ENCODE measurements at regions not wholly inside any gene's neighbourhood (a gene's known extent, or its start where the extent isn't known, plus 50 kb on each side); places are given as distances from the start of the nearest gene placed in this dataset.
A peak's percentile ranks its signal among the peaks of the same experiment; 100 is the strongest.

DNA sequence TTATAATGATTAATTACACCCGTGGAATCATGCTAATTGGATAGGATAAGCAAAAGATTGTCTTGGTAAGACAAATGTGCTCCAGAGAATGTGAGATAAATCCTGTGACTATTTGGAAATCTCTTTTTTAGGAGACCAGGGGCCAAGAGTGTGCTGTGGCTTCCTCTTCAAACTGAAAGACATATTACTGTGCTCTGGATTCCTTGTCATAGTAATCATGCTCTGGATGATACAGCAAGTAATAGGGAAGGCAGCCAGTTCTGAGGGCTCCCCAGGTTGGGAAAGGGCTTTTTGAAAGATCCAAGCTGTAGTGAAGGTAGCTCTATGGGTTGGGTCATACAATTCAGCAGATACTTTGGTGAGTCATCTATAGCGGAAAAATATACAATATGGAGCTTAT lies 600.5 kb downstream of the PCDH18 start:
- H3F3A ChIP-seq (ENCODE audit: insufficient read depth, low read depth): no peaks in the 10 kb centered on the region
- CTCF ChIA-PET: no interaction called here
- no peaks in the 10 kb centered on the region for H3K36me3 ChIP-seq (ENCODE audit: low read depth)
- intact Hi-C loops (cut with micrococcal nuclease; ENCODE audit: unreplicated experiment): no loop called here
- H3K9me2 ChIP-seq (ENCODE audit: insufficient read depth): no peaks in the 10 kb centered on the region
- H4K20me1 ChIP-seq (ENCODE audit: insufficient read depth): no peaks in the 10 kb centered on the region
- no peaks in the 10 kb centered on the region for H3K27me3 ChIP-seq (ENCODE audit: insufficient read depth, low read depth)
- no peak overlapping the region for H2AFZ ChIP-seq
- no TSS peak for BruUV-seq (replicated peaks)
- H3K27ac ChIP-seq: no peak overlapping the region
- H3K4me2 ChIP-seq: no peak overlapping the region
- H3K9me3 ChIP-seq (ENCODE audit: insufficient read depth, low read depth): no peaks in the 10 kb centered on the region
- no peak overlapping the region for H3K4me3 ChIP-seq
- POLR2A ChIA-PET (ENCODE audit: unreplicated experiment): no interaction called here
- H3K4me1 ChIP-seq (replicated peaks; ENCODE audit: insufficient read depth): no peaks in the 10 kb centered on the region
- TF ChIP-seq, protein P1, sequence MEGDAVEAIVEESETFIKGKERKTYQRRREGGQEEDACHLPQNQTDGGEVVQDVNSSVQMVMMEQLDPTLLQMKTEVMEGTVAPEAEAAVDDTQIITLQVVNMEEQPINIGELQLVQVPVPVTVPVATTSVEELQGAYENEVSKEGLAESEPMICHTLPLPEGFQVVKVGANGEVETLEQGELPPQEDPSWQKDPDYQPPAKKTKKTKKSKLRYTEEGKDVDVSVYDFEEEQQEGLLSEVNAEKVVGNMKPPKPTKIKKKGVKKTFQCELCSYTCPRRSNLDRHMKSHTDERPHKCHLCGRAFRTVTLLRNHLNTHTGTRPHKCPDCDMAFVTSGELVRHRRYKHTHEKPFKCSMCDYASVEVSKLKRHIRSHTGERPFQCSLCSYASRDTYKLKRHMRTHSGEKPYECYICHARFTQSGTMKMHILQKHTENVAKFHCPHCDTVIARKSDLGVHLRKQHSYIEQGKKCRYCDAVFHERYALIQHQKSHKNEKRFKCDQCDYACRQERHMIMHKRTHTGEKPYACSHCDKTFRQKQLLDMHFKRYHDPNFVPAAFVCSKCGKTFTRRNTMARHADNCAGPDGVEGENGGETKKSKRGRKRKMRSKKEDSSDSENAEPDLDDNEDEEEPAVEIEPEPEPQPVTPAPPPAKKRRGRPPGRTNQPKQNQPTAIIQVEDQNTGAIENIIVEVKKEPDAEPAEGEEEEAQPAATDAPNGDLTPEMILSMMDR (conservative IDR thresholded peaks at IDR 0.05): no peak
- no peak for TF ChIP-seq EZH2 (IDR thresholded peaks at IDR 0.05; ENCODE audit: low read depth)
- DNase-seq: no peak
- H3K79me2 ChIP-seq (ENCODE audit: low read depth): no peaks in the 10 kb centered on the region

DNA sequence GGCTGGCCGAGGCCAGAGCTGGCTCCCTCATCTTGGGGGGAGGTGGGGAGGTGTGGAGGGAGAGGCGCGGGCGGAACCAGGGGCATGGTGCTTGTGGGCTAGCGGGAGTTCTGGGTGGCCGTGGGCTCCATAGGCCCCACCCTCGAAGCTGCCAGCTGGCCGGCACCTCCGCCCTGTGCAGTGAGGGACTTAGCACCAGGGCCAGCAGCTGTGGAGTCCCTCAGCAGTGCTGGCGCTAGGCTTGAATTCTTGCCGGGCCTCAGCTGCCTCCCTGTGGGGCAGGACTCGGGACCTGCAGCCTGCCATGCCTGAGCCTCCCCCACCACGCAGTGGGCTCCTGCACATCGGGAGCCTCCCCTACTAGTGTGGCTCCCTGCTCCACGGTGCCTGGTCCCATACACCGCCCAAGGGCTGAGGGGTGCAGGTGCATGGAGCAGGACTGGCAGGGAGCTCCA lies 603.3 kb downstream of the PCDH18 start:
- TF ChIP-seq, protein P1 (conservative IDR thresholded peaks at IDR 0.05): no peak
- no peak for TF ChIP-seq EZH2 (IDR thresholded peaks at IDR 0.05; ENCODE audit: low read depth)
- no peak overlapping the region for H2AFZ ChIP-seq
- no peak overlapping the region for H3K27ac ChIP-seq
- no peak overlapping the region for H3K4me2 ChIP-seq
- no peak for DNase-seq
- H3K9me3 ChIP-seq (ENCODE audit: insufficient read depth, low read depth): no peaks in the 10 kb centered on the region
- H3K9me2 ChIP-seq (ENCODE audit: insufficient read depth): no peaks in the 10 kb centered on the region
- H3K4me1 ChIP-seq (replicated peaks; ENCODE audit: insufficient read depth): no peaks in the 10 kb centered on the region
- CTCF ChIA-PET: no interaction called here
- H3K4me3 ChIP-seq: no peak overlapping the region
- H3K79me2 ChIP-seq (ENCODE audit: low read depth): no peaks in the 10 kb centered on the region
- intact Hi-C loops (cut with micrococcal nuclease; ENCODE audit: unreplicated experiment): no loop called here
- no peaks in the 10 kb centered on the region for H4K20me1 ChIP-seq (ENCODE audit: insufficient read depth)
- H3K36me3 ChIP-seq (ENCODE audit: low read depth): no peaks in the 10 kb centered on the region
- POLR2A ChIA-PET (ENCODE audit: unreplicated experiment): no interaction called here
- H3K27me3 ChIP-seq (ENCODE audit: insufficient read depth, low read depth): no peaks in the 10 kb centered on the region
- no TSS peak for BruUV-seq (replicated peaks)
- H3F3A ChIP-seq (ENCODE audit: insufficient read depth, low read depth): no peaks in the 10 kb centered on the region

DNA sequence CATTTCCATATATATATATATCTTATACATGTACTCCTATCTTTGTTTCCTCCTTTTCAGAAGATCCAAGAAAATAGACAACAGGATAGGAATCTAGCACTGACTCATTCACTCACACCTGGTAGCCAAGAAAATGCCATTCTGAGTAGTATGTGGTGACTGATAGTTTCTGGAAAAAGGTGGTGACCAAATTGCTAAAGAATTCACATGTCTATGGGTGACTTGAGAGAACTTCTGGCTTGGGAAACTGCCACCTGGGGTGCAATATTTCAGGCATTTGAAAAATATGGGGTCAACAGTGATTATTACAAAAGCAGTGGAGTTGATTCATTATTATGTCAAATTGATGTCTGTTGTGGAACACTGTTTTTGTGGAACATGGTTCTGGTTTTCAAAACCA lies 605.1 kb downstream of the PCDH18 start:
- Histone ChIP-seq H3K4me2 (no peak overlapping the region), H2AFZ (no peak overlapping the region), H3F3A (ENCODE audit: insufficient read depth, low read depth) (no peaks in the 10 kb centered on the region), H3K79me2 (ENCODE audit: low read depth) (no peaks in the 10 kb centered on the region), H3K27ac (no peak overlapping the region), H3K27me3 (ENCODE audit: insufficient read depth, low read depth) (no peaks in the 10 kb centered on the region), H3K36me3 (ENCODE audit: low read depth) (no peaks in the 10 kb centered on the region), H4K20me1 (ENCODE audit: insufficient read depth) (no peaks in the 10 kb centered on the region), H3K9me2 (ENCODE audit: insufficient read depth) (no peaks in the 10 kb centered on the region), H3K9me3 (ENCODE audit: insufficient read depth, low read depth) (no peaks in the 10 kb centered on the region), H3K4me1 (replicated peaks; ENCODE audit: insufficient read depth) (no peaks in the 10 kb centered on the region), H3K4me3 (no peak overlapping the region)
- POLR2A ChIA-PET (ENCODE audit: unreplicated experiment): no interaction called here
- intact Hi-C loops (cut with micrococcal nuclease; ENCODE audit: unreplicated experiment): loop anchor here (1.0 kb wide), 1 partner anchor 27 kb away; no protein-coding TSS in a partner anchor
- DNase-seq: peak; percentile 33 to 35
- TF ChIP-seq EZH2 (IDR thresholded peaks at IDR 0.05; ENCODE audit: low read depth): no peak
- TF ChIP-seq, protein P1 (conservative IDR thresholded peaks at IDR 0.05): no peak
- CTCF ChIA-PET: no interaction called here
- BruUV-seq (replicated peaks): no TSS peak

Measured in PC-9 (cell line).